ENCODE measurements at regions not wholly inside any gene's neighbourhood (a gene's known extent, or its start where the extent isn't known, plus 50 kb on each side); places are given as distances from the start of the nearest gene placed in this dataset.

DNA sequence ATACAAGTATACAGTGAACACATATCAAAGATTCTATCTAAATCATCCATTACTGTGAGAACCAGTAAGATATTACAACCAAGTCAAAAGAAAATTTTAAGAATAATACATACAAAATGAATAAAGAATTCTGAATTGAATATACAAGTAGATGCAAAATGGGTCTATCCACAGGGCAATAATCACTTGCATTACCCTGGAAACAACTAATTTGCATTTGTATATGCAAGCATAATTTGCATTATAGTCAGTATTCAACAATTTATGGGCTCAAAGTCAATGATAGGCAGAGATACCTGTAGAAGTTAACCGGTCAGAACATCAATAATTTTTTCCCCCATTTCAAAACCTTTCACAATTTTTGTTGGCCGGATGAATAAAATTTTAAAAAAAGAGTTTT is 512.2 kb upstream of the ALCAM start:
- Histone ChIP-seq H3K36me3 (ENCODE audit: insufficient read depth, insufficient read length, low read length) (no peaks in the 10 kb centered on the region), H3K4me1 (ENCODE audit: insufficient read depth, insufficient read length) (no peaks in the 10 kb centered on the region), H3K9ac (ENCODE audit: insufficient read length, low read depth) (no peak overlapping the region), H3K4me3 (ENCODE audit: insufficient read length, low read depth) (no peak overlapping the region), H3K9me3 (ENCODE audit: insufficient read depth, low read length) (no peaks in the 10 kb centered on the region), H3K27me3 (ENCODE audit: insufficient read depth, insufficient read length) (no peaks in the 10 kb centered on the region)
- DNase-seq (ENCODE audit: low read depth, low spot score): no peak
- TF ChIP-seq SUZ12 (IDR thresholded peaks at IDR 0.05; ENCODE audit: extremely low read depth, insufficient read depth, insufficient read length): no peak

DNA sequence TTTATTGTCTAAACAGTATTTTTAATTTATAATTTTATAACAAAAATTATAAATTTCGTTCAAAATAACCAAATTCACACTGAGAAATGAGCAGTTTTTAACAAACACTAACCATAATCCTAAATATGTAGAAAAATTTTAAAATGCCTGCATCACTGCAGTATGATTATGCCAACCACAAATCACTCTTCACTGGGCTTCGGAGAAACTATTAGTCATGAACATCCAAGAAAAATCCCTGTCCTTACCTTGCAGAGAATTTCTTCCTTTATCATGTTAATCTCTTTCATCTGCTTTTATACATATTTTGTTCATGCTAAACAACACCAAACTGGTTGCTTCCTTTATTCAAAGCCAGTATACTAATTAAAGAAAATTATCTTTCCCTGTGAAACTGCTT is 511.0 kb upstream of the ALCAM start:
- H3K4me1 ChIP-seq (ENCODE audit: insufficient read depth, insufficient read length): no peaks in the 10 kb centered on the region
- no peak overlapping the region for H3K4me3 ChIP-seq (ENCODE audit: insufficient read length, low read depth)
- H3K27me3 ChIP-seq (ENCODE audit: insufficient read depth, insufficient read length): no peaks in the 10 kb centered on the region
- no peak for DNase-seq (ENCODE audit: low read depth, low spot score)
- TF ChIP-seq SUZ12 (IDR thresholded peaks at IDR 0.05; ENCODE audit: extremely low read depth, insufficient read depth, insufficient read length) (no peak), ZNF274 (IDR thresholded peaks at IDR 0.05; ENCODE audit: low read depth, low read length) (no peak), YY1 (IDR thresholded peaks at IDR 0.05; ENCODE audit: insufficient read depth, insufficient read length) (no peak)
- no peaks in the 10 kb centered on the region for H3K36me3 ChIP-seq (ENCODE audit: insufficient read depth, insufficient read length, low read length)
- H3K9ac ChIP-seq (ENCODE audit: insufficient read length, low read depth): no peak overlapping the region
- H3K9me3 ChIP-seq (ENCODE audit: insufficient read depth, low read length): no peaks in the 10 kb centered on the region

DNA sequence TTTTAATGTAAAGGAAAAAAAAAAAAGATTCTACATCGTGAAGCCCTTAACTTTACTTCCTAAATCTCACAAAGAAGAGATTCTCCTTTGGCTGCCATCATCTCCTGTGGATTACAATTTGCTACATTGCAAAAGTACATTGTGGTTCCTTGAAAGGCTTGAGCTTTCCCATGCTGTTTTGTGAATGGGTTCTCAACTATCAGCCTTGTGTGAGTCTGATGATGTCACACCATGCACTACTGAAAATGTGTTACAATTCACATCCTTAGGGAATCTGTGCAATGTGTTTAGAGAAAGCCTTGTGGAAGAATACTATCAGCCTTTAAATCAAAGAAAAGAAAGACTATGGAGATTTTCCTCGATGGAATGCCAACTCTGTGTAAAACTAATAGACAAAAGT is 510.0 kb upstream of the ALCAM start:
- TF ChIP-seq YY1 (IDR thresholded peaks at IDR 0.05; ENCODE audit: insufficient read depth, insufficient read length): no peak
- TF ChIP-seq SUZ12 (IDR thresholded peaks at IDR 0.05; ENCODE audit: extremely low read depth, insufficient read depth, insufficient read length): no peak
- no peak for TF ChIP-seq ZNF274 (IDR thresholded peaks at IDR 0.05; ENCODE audit: low read depth, low read length)
- Histone ChIP-seq H3K27me3 (ENCODE audit: insufficient read depth, insufficient read length) (no peaks in the 10 kb centered on the region), H3K9ac (ENCODE audit: insufficient read length, low read depth) (no peak overlapping the region), H3K36me3 (ENCODE audit: insufficient read depth, insufficient read length, low read length) (no peaks in the 10 kb centered on the region), H3K4me3 (ENCODE audit: insufficient read length, low read depth) (no peak overlapping the region), H3K9me3 (ENCODE audit: insufficient read depth, low read length) (no peaks in the 10 kb centered on the region), H3K4me1 (ENCODE audit: insufficient read depth, insufficient read length) (no peaks in the 10 kb centered on the region)
- DNase-seq (ENCODE audit: low read depth, low spot score): peak; percentile 8

DNA sequence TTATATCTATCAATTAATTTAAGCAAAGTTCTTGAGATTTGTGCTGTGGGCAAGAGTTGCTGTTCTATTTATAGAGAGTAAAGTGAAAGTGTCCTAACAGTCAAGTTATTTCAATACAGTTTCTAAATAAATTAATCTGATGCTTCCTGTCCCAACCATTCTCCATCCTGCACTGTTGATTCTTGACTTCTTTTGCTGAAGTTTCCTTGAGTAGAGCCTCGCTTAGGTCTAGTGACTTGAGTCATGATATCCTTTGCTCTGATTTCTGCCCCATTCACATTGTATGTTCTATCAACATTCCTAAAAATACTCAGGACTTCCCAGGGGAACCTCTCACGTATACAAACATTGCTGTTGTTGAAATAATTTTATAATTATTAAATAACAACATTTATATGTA is 498.4 kb upstream of the ALCAM start:
- no peak overlapping the region for H3K9ac ChIP-seq (ENCODE audit: insufficient read length, low read depth)
- TF ChIP-seq YY1 (IDR thresholded peaks at IDR 0.05; ENCODE audit: insufficient read depth, insufficient read length) (no peak), ZNF274 (IDR thresholded peaks at IDR 0.05; ENCODE audit: low read depth, low read length) (no peak), SUZ12 (IDR thresholded peaks at IDR 0.05; ENCODE audit: extremely low read depth, insufficient read depth, insufficient read length) (no peak)
- H3K27me3 ChIP-seq (ENCODE audit: insufficient read depth, insufficient read length): no peaks in the 10 kb centered on the region

DNA sequence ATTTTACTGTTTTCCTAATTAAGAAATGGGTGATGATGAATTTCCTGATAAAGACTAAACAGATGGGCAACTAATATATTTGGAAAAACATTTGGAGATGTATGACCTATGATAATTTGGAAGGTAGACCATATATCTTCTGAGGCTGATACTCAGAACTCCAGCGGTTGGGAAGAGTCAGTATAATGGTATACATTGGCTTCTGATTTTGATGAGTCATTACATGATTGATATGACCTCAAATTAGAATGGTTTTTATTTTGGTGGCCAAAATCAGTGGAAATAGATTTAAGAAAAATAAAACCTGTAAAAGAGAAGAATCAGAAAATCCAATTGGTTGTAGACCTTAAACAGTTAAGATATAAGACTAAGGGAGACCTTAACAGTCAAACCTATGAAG is 496.4 kb upstream of the ALCAM start:
- DNase-seq (ENCODE audit: low read depth, low spot score): no peak
- Histone ChIP-seq H3K36me3 (ENCODE audit: insufficient read depth, insufficient read length, low read length) (no peaks in the 10 kb centered on the region), H3K9me3 (ENCODE audit: insufficient read depth, low read length) (no peaks in the 10 kb centered on the region), H3K4me1 (ENCODE audit: insufficient read depth, insufficient read length) (no peaks in the 10 kb centered on the region), H3K4me3 (ENCODE audit: insufficient read length, low read depth) (no peak overlapping the region), H3K27me3 (ENCODE audit: insufficient read depth, insufficient read length) (no peaks in the 10 kb centered on the region), H3K9ac (ENCODE audit: insufficient read length, low read depth) (no peak overlapping the region)
- no peak for TF ChIP-seq SUZ12 (IDR thresholded peaks at IDR 0.05; ENCODE audit: extremely low read depth, insufficient read depth, insufficient read length)
- TF ChIP-seq YY1 (IDR thresholded peaks at IDR 0.05; ENCODE audit: insufficient read depth, insufficient read length): no peak
- TF ChIP-seq ZNF274 (IDR thresholded peaks at IDR 0.05; ENCODE audit: low read depth, low read length): no peak

More for the DNA sequence above, 498.4 kb upstream of the ALCAM start:
- no peak for DNase-seq (ENCODE audit: low read depth, low spot score)
- H3K4me3 ChIP-seq (ENCODE audit: insufficient read length, low read depth): no peak overlapping the region
- no peaks in the 10 kb centered on the region for H3K9me3 ChIP-seq (ENCODE audit: insufficient read depth, low read length)
- no peaks in the 10 kb centered on the region for H3K36me3 ChIP-seq (ENCODE audit: insufficient read depth, insufficient read length, low read length)
- no peaks in the 10 kb centered on the region for H3K4me1 ChIP-seq (ENCODE audit: insufficient read depth, insufficient read length)

DNA sequence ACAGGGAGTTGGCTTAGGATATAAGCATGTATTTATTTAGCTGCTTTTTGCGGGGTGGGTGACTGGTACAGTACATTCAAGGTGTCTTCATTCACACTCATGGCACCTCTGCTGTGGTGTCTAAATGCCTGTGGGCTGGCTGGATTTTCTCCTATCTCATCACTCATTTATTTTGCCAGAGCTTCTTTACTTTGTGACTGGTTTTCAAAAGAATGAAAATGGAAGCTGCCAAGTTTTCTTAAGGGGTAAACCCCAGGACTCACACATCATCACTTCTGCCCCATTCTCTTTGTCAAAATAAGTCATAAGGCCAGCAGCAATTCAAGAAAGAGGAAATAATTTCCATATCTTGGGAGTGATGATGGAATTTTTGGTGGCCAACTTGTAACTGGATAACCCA is 493.4 kb upstream of the ALCAM start:
- TF ChIP-seq YY1 (IDR thresholded peaks at IDR 0.05; ENCODE audit: insufficient read depth, insufficient read length) (no peak), ZNF274 (IDR thresholded peaks at IDR 0.05; ENCODE audit: low read depth, low read length) (no peak)
- no peaks in the 10 kb centered on the region for H3K9me3 ChIP-seq (ENCODE audit: insufficient read depth, low read length)
- DNase-seq (ENCODE audit: low read depth, low spot score): no peak
- H3K4me1 ChIP-seq (ENCODE audit: insufficient read depth, insufficient read length): no peaks in the 10 kb centered on the region
- no peaks in the 10 kb centered on the region for H3K36me3 ChIP-seq (ENCODE audit: insufficient read depth, insufficient read length, low read length)
- H3K27me3 ChIP-seq (ENCODE audit: insufficient read depth, insufficient read length): no peaks in the 10 kb centered on the region
- no peak overlapping the region for H3K9ac ChIP-seq (ENCODE audit: insufficient read length, low read depth)
- no peak overlapping the region for H3K4me3 ChIP-seq (ENCODE audit: insufficient read length, low read depth)

DNA sequence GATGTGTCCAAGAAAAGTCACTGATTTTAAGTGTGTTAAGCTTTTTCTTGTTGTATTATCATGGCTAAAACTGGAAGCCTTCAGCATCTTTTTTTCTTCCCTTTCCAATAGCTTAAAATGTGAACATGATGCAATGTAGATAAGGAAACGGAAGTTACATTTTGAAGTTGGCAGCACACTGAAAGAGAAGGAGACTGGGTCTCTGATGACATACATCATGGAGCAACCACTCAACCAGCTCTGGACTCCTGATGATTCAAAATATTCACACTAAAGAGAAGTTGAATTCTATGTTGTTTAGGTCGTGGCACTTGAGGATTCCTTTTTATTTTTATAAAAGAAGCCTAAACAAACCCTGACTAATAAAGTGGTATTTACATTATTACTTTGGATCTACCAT is 488.3 kb upstream of the ALCAM start:
- DNase-seq (ENCODE audit: low read depth, low spot score): no peak
- Histone ChIP-seq H3K4me1 (ENCODE audit: insufficient read depth, insufficient read length) (no peaks in the 10 kb centered on the region), H3K9ac (ENCODE audit: insufficient read length, low read depth) (no peak overlapping the region), H3K4me3 (ENCODE audit: insufficient read length, low read depth) (no peak overlapping the region), H3K36me3 (ENCODE audit: insufficient read depth, insufficient read length, low read length) (no peaks in the 10 kb centered on the region), H3K9me3 (ENCODE audit: insufficient read depth, low read length) (no peaks in the 10 kb centered on the region), H3K27me3 (ENCODE audit: insufficient read depth, insufficient read length) (no peaks in the 10 kb centered on the region)
- TF ChIP-seq ZNF274 (IDR thresholded peaks at IDR 0.05; ENCODE audit: low read depth, low read length) (no peak), YY1 (IDR thresholded peaks at IDR 0.05; ENCODE audit: insufficient read depth, insufficient read length) (no peak), SUZ12 (IDR thresholded peaks at IDR 0.05; ENCODE audit: extremely low read depth, insufficient read depth, insufficient read length) (no peak)

DNA sequence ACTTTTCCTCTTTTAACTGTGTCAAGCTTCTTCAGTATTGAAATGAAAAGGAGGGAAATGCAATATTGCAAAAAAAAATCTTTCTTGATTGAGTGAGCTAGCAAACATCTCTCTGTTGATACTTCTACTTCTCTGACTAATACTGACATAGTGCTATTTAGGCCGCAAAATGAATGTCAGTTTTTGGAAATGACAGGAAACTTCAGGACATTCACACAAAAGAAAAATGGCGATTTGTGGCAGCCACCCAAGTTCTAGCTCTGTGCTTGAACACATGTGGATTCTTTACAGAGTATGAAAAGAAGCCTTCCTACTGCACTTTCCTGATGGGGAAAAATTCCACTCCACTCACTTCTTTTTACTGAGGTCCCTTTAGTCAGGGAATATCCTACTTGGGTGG is 486.8 kb upstream of the ALCAM start:
- H3K4me1 ChIP-seq (ENCODE audit: insufficient read depth, insufficient read length): no peaks in the 10 kb centered on the region
- H3K9me3 ChIP-seq (ENCODE audit: insufficient read depth, low read length): no peaks in the 10 kb centered on the region
- TF ChIP-seq ZNF274 (IDR thresholded peaks at IDR 0.05; ENCODE audit: low read depth, low read length): no peak
- TF ChIP-seq YY1 (IDR thresholded peaks at IDR 0.05; ENCODE audit: insufficient read depth, insufficient read length): no peak
- TF ChIP-seq SUZ12 (IDR thresholded peaks at IDR 0.05; ENCODE audit: extremely low read depth, insufficient read depth, insufficient read length): no peak
- no peak for DNase-seq (ENCODE audit: low read depth, low spot score)
- no peaks in the 10 kb centered on the region for H3K27me3 ChIP-seq (ENCODE audit: insufficient read depth, insufficient read length)
- H3K36me3 ChIP-seq (ENCODE audit: insufficient read depth, insufficient read length, low read length): no peaks in the 10 kb centered on the region
- H3K4me3 ChIP-seq (ENCODE audit: insufficient read length, low read depth): no peak overlapping the region
- no peak overlapping the region for H3K9ac ChIP-seq (ENCODE audit: insufficient read length, low read depth)
